ENCODE measurements at regions not wholly inside any gene's neighbourhood (a gene's known extent, or its start where the extent isn't known, plus 50 kb on each side); places are given as distances from the start of the nearest gene placed in this dataset.

DNA sequence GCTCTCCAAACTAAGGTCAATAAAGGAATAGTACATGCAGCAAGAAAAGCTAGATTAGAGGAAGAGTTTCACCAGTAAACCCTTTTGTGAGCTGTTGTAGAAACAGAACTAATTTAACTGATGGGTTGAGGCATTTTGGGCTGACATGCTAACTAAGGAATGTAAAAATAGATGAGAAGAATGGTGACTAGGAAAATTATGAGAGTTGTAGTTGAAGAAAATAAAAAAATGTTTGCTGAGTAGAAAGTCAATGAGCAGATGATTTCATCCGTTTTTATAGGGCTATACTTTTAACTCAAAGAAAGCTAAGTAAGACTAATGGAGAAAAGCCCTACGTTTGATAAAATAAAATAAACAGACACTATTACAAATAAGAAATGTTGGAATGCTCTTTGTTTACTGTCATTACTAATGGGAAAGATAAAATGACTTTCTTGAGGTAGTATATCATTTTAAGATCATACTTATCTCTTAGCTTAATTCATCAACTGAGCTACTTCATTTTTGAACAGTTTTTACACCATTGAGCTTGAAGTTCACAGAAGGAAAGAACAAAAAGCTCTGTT, 209.4 kb upstream of the DPH6 start:
- TF ChIP-seq, protein P1, sequence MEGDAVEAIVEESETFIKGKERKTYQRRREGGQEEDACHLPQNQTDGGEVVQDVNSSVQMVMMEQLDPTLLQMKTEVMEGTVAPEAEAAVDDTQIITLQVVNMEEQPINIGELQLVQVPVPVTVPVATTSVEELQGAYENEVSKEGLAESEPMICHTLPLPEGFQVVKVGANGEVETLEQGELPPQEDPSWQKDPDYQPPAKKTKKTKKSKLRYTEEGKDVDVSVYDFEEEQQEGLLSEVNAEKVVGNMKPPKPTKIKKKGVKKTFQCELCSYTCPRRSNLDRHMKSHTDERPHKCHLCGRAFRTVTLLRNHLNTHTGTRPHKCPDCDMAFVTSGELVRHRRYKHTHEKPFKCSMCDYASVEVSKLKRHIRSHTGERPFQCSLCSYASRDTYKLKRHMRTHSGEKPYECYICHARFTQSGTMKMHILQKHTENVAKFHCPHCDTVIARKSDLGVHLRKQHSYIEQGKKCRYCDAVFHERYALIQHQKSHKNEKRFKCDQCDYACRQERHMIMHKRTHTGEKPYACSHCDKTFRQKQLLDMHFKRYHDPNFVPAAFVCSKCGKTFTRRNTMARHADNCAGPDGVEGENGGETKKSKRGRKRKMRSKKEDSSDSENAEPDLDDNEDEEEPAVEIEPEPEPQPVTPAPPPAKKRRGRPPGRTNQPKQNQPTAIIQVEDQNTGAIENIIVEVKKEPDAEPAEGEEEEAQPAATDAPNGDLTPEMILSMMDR (IDR thresholded peaks at IDR 0.05) = no peak
- no peak for TF ChIP-seq POLR2A (IDR thresholded peaks at IDR 0.05)
